ENCODE measurements at regions not wholly inside any gene's neighbourhood (a gene's known extent, or its start where the extent isn't known, plus 50 kb on each side); places are given as distances from the start of the nearest gene placed in this dataset.

GRCh38 chr12:46896680-46897079 lies 70.9 kb upstream of the SLC38A4 start:
- POLR2A ChIA-PET: no interaction called here
- H3K36me3 Mint-ChIP-seq: no peaks in the 10 kb centered on the region
- TF ChIP-seq ZNF671 (CRISPR knock-in tag; IDR thresholded peaks at IDR 0.05): no peak
- TF ChIP-seq TP53 (CRISPR knock-in tag; IDR thresholded peaks at IDR 0.05): no peak
- no peak for TF ChIP-seq KAT7 (CRISPR knock-in tag; IDR thresholded peaks at IDR 0.05; ENCODE audit: borderline replicate concordance)
- no peak for TF ChIP-seq IRF2 (CRISPR knock-in tag; IDR thresholded peaks at IDR 0.05; ENCODE audit: borderline replicate concordance, low read depth)
- no peak for TF ChIP-seq RORB (CRISPR knock-in tag; IDR thresholded peaks at IDR 0.05)
- no peak for TF ChIP-seq TEAD1 (CRISPR knock-in tag; IDR thresholded peaks at IDR 0.05)
- TF ChIP-seq JUN (CRISPR knock-in tag; IDR thresholded peaks at IDR 0.05): no peak
- TF ChIP-seq, protein P1, sequence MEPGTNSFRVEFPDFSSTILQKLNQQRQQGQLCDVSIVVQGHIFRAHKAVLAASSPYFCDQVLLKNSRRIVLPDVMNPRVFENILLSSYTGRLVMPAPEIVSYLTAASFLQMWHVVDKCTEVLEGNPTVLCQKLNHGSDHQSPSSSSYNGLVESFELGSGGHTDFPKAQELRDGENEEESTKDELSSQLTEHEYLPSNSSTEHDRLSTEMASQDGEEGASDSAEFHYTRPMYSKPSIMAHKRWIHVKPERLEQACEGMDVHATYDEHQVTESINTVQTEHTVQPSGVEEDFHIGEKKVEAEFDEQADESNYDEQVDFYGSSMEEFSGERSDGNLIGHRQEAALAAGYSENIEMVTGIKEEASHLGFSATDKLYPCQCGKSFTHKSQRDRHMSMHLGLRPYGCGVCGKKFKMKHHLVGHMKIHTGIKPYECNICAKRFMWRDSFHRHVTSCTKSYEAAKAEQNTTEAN (CRISPR knock-in tag; IDR thresholded peaks at IDR 0.05): no peak
- TF ChIP-seq ATF6 (CRISPR knock-in tag; IDR thresholded peaks at IDR 0.05): no peak
- TF ChIP-seq, protein P2, sequence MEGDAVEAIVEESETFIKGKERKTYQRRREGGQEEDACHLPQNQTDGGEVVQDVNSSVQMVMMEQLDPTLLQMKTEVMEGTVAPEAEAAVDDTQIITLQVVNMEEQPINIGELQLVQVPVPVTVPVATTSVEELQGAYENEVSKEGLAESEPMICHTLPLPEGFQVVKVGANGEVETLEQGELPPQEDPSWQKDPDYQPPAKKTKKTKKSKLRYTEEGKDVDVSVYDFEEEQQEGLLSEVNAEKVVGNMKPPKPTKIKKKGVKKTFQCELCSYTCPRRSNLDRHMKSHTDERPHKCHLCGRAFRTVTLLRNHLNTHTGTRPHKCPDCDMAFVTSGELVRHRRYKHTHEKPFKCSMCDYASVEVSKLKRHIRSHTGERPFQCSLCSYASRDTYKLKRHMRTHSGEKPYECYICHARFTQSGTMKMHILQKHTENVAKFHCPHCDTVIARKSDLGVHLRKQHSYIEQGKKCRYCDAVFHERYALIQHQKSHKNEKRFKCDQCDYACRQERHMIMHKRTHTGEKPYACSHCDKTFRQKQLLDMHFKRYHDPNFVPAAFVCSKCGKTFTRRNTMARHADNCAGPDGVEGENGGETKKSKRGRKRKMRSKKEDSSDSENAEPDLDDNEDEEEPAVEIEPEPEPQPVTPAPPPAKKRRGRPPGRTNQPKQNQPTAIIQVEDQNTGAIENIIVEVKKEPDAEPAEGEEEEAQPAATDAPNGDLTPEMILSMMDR (IDR thresholded peaks at IDR 0.05): no peak
- peaks cover 10% of the 10 kb centered on the region for H3K9me3 Mint-ChIP-seq
- no peak overlapping the region for H3K4me3 Mint-ChIP-seq
- H3K27ac Mint-ChIP-seq: no peak overlapping the region
- no peaks in the 10 kb centered on the region for H3K27me3 Mint-ChIP-seq (ENCODE audit: low read depth)
- H3K4me1 Mint-ChIP-seq: no peaks in the 10 kb centered on the region
- ATAC-seq (no peak), DNase-seq (ENCODE audit: low spot score) (no peak)
- CTCF ChIA-PET: no interaction called here

GRCh38 chr12:46898152-46898931 lies 72.5 kb upstream of the SLC38A4 start:
- TF ChIP-seq JAZF1 (CRISPR knock-in tag; IDR thresholded peaks at IDR 0.05) (no peak), OVOL2 (CRISPR knock-in tag; IDR thresholded peaks at IDR 0.05; ENCODE audit: borderline replicate concordance) (no peak), FOXK1 (CRISPR knock-in tag; IDR thresholded peaks at IDR 0.05) (no peak), ZNF671 (CRISPR knock-in tag; IDR thresholded peaks at IDR 0.05) (no peak), FOXP1 (CRISPR knock-in tag; IDR thresholded peaks at IDR 0.05; ENCODE audit: borderline replicate concordance) (no peak)
- H3K9me3 Mint-ChIP-seq: peaks cover 10% of the 10 kb centered on the region
- ChIA-PET POLR2A (no interaction called here), CTCF (no interaction called here)
- ATAC-seq: no peak
- no peaks in the 10 kb centered on the region for H3K36me3 Mint-ChIP-seq
- H3K27ac Mint-ChIP-seq: no peak overlapping the region
- no peaks in the 10 kb centered on the region for H3K27me3 Mint-ChIP-seq (ENCODE audit: low read depth)
- no peak for DNase-seq (ENCODE audit: low spot score)
- H3K4me1 Mint-ChIP-seq: no peaks in the 10 kb centered on the region
- H3K4me3 Mint-ChIP-seq: no peak overlapping the region

DNA sequence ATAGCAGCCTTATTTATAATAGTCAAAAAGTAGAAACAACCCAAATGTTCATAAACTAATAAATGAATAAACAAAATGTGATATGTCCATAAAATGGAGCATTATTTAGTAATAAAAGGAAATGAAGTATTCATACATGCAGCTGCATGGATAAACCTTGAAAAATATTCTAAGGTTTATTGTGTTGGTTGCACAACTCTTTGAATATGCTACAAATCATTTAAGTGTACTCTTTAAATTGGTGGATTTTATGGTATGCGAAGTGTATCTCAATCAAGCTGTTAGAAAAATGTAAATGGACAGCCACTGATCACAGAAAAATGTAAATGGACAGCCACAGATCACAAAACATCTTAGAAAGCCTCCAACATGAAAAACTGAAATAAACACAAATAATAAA lies 73.2 kb upstream of the SLC38A4 start:
- POLR2A ChIA-PET: no interaction called here
- Mint-ChIP-seq H3K27ac (no peak overlapping the region), H3K4me3 (no peak overlapping the region), H3K36me3 (no peaks in the 10 kb centered on the region), H3K27me3 (ENCODE audit: low read depth) (no peaks in the 10 kb centered on the region), H3K4me1 (no peaks in the 10 kb centered on the region), H3K9me3 (peaks cover 10% of the 10 kb centered on the region)
- CTCF ChIA-PET: no interaction called here
- DNase-seq (ENCODE audit: low spot score) (no peak), ATAC-seq (no peak)
- no peak for TF ChIP-seq ZBTB21 (CRISPR knock-in tag; IDR thresholded peaks at IDR 0.05; ENCODE audit: borderline replicate concordance)
- no peak for TF ChIP-seq CBFB (CRISPR knock-in tag; IDR thresholded peaks at IDR 0.05; ENCODE audit: low read depth)
- TF ChIP-seq HMGA2 (CRISPR knock-in tag; IDR thresholded peaks at IDR 0.05): no peak
- TF ChIP-seq, protein P3, sequence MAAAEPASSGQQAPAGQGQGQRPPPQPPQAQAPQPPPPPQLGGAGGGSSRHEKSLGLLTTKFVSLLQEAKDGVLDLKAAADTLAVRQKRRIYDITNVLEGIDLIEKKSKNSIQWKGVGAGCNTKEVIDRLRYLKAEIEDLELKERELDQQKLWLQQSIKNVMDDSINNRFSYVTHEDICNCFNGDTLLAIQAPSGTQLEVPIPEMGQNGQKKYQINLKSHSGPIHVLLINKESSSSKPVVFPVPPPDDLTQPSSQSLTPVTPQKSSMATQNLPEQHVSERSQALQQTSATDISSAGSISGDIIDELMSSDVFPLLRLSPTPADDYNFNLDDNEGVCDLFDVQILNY (CRISPR knock-in tag; IDR thresholded peaks at IDR 0.05): no peak
- no peak for TF ChIP-seq ELF4 (CRISPR knock-in tag; IDR thresholded peaks at IDR 0.05; ENCODE audit: low read depth)
- TF ChIP-seq SMAD4 (CRISPR knock-in tag; IDR thresholded peaks at IDR 0.05): no peak
- TF ChIP-seq SOX15 (CRISPR knock-in tag; IDR thresholded peaks at IDR 0.05): no peak
- no peak for TF ChIP-seq HMGXB4 (CRISPR knock-in tag; IDR thresholded peaks at IDR 0.05)
- no peak for TF ChIP-seq ZNF219 (CRISPR knock-in tag; IDR thresholded peaks at IDR 0.05; ENCODE audit: borderline replicate concordance)
- TF ChIP-seq PREB (CRISPR knock-in tag; IDR thresholded peaks at IDR 0.05; ENCODE audit: borderline replicate concordance): no peak
- no peak for TF ChIP-seq JAZF1 (CRISPR knock-in tag; IDR thresholded peaks at IDR 0.05)
- TF ChIP-seq GTF2I (CRISPR knock-in tag; conservative IDR thresholded peaks at IDR 0.05): no peak

Measured in WTC11 (cell line).